Hematopoietic multipotent progenitor cell treated with erythropoietin and hydrocortisone succinate and interleukin-3 and kit ligand, for 17 days (in vitro differentiated cells): ENCODE measurements at regions not wholly inside any gene's neighbourhood (a gene's known extent, or its start where the extent isn't known, plus 50 kb on each side); places are given as distances from the start of the nearest gene placed in this dataset.
"Not testable (repeated sequence)": the region's sequence is repeated elsewhere in the genome, so short reads cannot be mapped to it uniquely, and the experiment has no call there.

Source experiments
- DNase-seq: peaks from one replicate; pipeline ENCODE4 v3.0.0-alpha.2; 2015; ENCODE audit warnings: low spot score

DNA sequence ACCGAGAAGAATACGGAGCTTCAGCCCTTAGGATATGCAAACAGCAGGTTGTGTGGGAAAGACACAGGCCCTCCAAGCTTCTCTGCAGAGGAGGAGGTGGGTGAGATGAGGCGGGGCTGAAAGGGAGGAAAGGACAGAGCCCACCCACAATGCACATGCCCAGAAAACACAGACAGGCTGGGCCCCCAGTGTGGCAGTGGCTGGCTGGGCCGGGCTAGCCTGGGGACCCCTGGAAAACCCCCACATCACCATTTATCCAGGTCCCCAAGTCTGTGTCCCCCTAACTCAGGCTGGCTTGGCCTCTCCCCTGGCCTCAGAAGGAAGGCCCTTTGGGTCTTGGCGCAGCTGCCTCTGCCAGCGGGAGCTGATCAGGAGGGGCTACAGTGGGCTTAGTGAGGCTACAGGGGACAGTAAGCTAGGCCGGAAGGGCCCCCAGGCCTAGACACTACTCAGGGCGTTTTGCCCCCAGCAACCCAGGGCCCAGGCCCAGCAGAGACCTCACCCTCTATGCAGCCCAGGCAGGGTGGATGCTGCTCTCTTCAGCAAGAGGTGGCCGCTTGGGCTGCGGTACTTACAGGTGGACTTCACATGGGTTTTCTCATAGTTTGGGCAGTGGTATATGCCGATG lies 119.5 kb downstream of the TUBA3C start:
- no peak for DNase-seq

DNA sequence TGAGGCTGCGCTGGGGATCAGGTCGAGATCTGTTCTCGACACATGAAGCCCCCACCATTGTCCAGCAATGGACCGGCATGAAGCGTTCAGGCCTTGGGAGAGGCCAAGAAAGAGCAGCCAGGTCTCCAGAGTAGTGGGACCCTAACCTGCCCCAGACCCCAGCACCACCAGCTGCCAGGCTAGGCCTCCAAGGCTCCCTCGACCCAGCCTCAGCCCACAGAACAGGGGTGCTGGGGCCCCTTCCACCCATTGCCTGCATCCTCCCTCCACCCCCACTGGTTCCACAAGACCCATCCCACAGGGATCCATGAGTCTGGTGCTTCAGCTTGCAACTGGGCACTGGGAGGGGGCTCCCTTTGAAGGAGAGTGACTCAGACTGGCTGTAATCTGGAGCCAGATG lies 120.3 kb downstream of the TUBA3C start:
- DNase-seq = no peak

DNA sequence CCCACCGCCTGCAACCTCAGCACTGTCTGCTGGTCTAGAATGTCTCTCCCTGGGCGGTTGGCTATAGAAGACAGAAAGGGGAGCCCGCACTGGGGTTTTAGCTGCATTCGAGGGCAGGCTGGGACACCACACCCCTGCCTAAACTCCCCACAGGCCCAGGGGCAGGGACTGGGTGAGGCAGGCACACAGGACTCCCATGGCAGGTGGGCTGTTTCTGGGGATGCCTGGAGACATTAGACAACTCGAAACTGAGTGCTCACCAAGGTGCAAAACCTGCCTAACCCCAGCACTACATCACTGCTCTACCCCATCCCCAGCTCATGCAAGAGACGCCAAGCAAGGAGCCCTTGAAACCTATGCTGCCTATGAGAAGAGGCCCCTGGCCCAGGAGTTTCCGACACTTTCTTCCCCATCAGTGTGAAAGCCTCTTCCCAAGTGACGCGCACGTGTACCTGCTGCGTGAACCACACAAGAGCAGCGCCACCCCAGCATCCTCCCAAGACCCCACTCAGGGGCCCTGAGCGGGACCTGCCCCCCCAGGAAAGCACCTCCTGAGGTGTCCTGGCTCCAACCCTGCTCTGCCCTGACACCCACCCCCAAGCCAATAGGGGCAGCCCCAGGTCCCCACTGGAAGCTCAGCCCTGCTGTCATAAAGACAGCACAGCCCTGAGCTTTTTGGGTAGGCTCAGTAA lies 121.2 kb downstream of the TUBA3C start:
- no peak for DNase-seq

DNA sequence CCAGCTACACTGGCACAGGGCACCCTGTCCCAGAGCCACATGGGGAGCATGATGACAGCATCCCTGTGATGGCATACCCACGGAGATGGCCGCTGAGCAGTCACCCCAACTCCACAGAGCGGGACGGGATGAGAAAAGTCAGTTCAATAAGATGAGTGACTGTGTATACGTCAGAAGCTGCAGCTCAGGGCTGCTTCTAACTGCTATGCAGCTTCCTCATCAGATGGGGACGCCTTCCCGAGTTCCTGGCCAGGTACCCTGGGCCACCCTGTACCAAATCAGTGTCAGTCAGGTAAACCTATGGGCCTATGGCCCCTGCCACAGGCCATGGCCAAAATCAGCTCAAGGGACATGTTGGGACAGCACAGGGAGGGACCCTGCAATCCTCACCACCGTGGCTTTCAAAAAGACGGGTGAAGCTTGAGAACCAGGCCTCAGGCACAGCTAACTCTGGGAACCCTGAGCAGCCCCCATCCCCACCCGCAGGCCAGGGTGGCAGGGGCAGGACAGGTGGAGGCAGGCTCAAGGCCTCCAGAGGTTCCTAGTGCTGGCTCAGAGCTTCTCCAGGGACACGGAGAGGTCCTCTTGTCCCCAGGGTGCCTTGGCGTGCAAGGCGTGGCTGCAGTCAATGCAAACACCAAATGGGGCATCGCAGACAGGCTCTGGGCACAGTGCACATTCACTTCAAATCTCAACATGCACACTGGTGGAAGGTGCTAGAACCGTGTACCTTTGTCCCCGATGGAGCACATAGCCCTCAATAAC lies 122.4 kb downstream of the TUBA3C start:
- no peak for DNase-seq

DNA sequence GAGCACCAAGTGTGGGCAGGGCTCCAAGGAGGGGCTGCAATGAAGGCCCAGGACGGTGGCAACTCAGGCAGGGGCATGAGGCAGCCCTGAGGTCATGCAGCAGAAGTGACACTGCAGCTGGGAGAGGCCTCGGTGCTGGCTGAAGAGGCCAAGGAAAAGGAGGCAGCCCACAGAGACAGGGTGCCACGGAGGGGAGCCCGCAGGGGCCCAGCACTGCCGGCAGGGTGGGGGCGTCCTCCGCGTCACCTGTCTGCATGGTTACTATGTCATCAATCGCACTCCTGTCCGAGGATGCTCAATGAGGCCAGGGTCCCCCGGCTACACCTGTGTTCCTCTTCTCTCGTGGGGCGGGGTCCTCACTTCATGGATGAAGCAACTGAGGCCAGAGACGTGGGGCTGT lies 123.1 kb downstream of the TUBA3C start:
- no peak for DNase-seq

DNA sequence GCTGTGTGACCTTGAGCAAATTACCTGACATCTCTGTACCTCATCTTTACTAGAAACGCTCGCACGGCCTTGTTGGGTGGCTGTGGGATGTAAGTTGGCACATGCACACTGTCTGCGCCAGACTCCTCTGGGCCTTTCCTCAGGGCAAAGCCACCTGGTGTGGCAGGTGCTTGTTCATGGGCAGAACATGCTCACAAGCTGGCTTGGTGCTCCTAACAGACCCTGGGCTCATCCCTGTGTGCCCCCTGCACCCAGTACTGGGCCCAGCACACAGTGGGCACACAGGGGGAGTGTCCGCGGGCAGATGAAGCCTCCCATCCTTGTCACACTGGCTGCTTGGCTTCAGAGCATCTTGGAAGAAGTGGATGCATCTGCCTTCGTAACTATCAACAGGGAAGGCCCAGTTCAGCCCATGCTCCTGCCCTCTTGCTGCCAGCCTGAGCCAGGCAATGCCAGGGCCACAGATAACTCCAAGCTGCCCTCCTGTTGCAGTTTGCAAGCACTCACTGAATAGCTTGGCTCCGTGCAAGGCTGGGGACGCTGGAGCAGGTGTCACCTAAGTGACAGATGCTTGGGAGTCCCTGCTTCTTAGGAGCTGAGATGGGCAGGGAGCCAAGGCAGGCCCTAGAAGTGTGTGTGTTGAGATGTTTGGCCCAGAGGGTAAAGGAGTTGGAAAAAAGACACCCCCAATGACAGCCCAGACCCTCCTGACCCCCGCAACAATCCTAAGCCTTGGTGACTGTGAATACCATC lies 123.9 kb downstream of the TUBA3C start:
- DNase-seq = no peak

DNA sequence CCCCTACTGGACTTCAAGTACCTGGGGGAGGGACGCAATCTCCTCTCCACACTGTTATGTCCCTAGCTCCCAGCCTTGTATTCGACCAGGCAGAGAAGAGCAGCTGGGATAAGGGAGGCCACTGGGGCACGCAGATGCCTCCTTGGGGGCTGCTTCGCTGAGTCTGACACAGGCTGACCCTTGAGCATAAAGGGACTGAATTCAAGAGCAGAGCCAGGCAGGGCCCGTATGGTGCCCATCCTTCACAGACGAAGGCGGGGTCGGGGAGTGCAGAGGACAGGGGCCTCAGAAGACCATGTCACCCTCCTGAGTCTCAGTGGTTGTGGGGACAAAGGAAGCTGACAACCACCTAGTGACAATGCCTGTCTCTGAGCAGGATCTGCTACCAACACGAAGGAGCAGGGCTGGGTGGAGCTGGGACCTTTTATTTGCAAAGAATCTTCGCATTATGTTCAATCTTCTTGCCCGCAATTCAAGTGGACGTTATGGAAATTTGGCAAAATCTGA lies 124.6 kb downstream of the TUBA3C start:
- no peak for DNase-seq

DNA sequence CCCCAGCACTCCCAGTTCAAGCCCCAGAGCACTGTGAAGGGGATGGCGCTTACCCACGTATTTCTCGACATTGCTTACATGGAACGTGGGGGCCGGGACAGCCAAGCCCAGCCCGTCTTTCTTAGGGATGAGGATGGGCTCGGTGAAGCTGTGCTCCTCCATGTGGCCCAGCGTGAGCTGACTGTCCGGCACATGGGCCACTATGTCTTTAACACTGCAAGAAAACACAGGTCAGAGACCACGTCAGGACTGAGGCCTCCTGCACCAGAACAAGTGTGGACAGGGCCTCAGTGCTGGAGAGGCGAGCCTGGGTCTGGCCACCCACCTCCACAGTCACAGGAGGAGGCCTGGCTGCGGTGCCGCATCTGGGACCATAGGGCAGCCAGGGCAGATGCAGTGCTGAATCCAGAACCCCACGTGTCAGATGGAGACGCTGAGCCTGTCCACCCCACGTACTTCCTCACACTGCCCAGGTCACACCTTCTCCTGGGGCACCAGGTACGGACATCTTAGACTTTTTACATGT lies 125.2 kb downstream of the TUBA3C start:
- DNase-seq = no peak

DNA sequence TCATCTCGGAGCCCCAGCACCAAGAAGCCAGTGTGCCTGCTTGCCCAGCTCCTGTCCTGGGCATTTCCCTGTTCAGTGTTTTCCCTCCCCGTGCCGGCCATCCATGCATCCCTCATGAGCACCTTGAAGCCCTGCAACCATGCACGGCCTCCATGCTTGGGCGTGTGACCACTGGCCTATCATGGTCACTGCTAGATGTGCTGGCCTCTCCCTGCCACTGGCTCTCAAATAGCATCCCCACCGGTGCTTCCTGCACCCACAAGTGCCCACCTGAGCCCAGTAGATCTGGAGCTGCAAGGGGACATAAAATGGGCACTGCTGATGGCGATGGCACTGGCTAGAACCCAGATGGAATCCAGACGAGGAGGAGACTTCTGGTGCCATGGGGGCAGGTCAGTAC lies 126.0 kb downstream of the TUBA3C start:
- DNase-seq = no peak

DNA sequence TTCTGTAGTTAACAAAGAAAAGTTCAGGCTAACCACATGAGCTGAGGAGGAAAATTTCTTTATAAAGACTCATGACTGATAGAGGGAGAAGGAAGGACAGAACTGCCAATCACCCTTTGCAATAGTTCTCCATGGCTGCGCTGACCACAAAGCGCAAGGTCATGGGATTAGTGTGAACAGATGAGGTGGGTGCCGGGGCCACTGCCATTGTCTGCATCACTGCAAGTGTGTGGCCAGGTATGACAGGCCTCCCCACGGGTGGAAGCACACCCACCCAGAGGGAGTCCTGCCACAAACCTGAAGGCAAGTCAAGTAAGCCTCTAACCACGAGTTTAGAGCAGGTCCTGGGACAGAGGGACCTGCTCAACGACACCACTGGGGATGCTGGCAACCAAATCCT lies 128.1 kb downstream of the TUBA3C start:
- DNase-seq = no peak

DNA sequence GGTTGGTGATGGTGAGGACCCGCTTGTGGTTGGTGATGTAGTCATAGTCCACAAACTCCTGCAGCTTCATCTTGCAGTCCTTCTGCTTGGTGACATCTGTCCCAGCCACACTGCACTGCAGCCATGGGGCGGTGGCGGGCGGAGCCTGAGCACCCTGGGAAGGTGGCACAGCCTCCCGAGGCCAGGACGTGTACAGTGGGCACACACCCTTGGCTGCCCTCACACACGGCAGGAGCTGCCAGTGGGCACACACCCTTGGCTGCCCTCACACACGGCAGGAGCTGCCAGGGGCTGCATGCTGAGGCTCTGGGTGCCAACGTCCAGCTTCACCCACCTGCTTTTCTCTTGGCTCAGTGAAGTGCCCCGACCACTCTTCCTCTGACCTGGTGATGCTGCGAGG lies 128.7 kb downstream of the TUBA3C start:
- no peak for DNase-seq

DNA sequence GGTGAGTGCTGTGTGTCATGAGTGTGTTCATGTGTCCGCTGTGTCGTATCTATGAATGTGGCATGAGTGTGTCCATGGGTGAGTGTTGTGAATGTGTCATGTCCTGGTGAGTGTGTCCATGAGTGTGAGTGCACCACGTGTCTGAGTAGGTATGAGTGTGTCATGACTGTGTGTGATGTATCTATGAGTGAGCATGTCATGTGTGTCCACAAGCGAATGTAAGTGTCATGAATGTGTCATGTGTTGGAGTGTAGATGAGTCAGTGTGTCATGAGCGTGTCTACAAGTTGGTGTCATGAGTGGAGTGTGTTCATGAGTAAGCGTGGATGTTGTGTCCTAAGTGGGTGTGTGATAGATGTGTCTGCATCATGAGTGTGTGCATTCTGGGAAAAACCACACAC lies 129.4 kb downstream of the TUBA3C start:
- DNase-seq = no peak

DNA sequence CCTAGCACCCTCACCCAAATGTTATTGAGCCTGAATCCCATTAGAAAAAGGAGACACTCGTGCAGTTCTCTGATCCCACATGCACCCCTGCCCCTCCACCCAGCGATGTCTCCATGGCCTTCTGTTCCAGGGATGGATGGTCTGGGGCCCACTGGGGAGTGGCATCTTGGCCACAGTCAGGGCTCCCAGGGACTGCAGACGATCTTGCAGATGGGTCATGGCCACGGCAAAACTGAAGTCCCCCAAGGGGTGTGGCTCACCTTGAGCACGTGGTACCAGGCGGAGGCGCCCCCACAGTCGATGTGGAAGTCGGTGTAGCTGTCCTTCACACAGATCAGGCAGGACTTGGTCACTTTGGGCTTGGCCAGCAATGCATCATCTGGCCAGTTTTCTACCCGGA lies 130.7 kb downstream of the TUBA3C start:
- DNase-seq = no peak

DNA sequence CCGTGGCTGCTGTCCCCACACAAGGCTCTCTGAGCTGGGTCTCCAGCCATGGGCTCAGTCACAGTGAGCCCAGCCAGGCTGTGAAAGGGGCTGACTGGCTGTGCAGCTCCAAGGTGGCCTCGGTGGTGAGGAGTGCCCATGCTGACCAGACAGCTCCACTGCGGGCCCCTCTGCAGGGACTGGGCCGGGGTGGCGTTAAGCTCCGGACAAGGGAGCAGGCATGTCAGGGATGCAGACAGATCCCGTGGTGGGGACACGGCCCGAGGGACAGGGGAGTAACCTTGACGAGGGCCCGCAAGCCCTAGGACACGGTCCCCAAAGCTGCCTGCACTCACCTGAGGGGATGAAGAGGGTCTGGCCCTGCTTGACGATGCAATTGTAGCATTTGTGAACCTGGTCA lies 132.0 kb downstream of the TUBA3C start:
- not testable (repeated sequence) for DNase-seq

DNA sequence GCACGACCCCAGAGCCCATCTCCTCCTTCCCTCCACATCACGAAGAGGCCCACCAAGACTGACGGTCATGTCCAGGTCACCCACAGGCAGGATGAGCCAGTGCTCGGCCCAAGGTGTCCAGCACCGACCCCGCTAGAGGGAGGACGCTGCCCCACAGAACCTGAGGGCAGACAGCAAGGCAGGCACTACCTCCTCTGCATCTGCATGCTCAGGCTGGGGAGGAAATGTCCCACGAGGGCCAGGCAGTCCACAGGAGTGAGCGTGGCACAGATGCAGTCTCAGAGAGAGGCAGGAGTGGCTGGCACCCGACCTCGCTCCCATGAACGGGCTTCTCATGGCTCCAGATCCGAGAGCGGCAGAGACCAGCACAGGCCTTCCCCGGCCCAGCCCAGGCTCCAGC lies 133.2 kb downstream of the TUBA3C start:
- no peak for DNase-seq

DNA sequence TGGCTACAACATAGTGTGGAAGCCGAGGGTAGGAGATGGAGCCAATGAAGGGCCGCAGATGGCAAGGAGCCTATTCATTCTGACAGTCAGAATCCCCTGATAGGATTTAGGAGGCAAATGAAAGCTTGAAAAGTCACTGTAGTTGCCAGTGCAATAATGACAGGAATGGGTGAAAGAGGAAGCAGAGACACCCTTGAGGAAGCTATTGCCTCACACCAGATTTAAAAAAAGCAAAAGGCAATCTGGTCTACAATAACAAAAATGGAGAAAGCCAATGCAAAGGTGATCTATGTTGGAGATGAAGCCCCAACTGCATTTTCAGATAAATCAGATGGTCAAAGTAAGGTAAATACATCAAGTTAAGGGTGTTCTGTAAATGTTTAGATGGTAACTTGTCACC lies 158.5 kb downstream of the TUBA3C start:
- no peak for DNase-seq

DNA sequence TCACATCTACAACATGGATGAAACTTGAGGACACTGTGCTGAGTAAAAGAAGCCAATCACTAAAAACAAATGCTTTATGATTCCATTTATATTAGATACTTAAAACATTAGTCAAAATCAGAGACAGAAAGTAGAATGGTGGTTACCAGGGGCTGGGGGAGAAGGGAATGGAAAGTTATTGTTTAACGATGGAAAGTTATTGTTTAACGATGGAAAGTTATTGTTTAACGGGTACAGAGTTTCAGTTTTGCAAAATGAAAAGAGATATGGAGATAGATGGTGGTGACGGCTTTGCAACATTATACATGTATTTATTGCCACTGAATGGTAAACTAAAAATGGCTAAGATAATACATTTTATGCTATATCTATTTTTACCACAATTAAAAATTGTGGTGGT lies 160.6 kb downstream of the TUBA3C start:
- no peak for DNase-seq

DNA sequence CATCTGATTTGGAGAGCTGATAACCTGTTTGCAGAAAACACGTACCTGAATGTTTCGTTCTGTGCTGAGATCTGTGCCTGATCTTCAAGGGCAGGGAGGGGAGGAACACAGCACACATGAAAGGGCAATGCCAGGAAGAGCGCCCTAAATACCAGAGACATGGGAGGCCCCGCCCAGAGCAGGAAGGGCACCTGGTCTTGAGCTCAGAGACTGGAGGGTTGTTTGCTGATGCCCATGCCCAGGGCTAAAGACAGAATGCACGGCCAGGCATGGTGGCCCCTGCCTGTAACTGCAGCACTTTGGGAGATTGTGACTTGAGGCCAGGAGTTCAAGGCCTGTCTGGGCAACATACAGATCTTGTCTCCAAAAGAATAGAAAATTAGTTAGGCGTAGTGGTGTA lies 183.2 kb downstream of the TUBA3C start:
- no peak for DNase-seq

DNA sequence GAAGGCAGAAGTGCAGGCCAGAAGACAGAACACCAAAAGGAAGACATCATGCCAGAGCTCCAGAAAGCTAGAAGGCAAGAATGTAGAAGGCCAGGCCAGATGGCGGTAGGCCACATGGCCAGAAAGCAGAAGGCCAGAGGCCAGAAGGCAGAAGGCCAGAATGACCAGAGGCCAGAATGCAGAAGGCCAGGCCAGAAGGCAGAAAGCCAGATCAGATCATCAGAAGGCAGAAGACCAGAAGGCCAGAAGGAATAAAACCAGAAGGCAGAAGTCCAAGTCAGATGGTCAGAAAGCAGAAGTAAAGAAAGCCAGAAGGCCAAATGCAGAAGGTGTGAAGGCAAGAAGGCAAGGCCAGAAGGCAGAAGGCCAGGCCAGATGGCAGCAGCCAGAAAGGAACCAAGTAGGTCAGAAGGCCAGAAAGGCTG lies 185.0 kb downstream of the TUBA3C start:
- DNase-seq = no peak

DNA sequence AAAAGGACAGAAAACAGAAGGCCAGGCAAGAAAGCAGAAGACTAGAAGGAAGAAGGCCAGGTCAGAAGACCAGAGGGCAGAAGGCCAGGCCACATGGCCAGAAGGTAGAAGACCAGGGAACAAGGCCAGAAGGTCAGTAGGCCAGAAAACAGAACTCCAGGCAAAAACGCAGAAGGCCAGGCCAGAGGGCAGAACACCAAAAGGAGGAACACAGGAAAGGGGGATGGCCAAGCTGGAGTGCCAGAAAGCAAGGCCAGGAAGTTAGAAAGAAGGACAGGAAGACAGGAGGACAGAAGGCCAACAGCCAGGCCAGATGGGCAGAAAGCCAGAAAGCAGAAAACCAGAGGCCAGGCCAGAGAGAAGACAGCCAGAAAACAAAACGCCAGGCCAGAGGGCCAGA lies 185.4 kb downstream of the TUBA3C start:
- DNase-seq = no peak

DNA sequence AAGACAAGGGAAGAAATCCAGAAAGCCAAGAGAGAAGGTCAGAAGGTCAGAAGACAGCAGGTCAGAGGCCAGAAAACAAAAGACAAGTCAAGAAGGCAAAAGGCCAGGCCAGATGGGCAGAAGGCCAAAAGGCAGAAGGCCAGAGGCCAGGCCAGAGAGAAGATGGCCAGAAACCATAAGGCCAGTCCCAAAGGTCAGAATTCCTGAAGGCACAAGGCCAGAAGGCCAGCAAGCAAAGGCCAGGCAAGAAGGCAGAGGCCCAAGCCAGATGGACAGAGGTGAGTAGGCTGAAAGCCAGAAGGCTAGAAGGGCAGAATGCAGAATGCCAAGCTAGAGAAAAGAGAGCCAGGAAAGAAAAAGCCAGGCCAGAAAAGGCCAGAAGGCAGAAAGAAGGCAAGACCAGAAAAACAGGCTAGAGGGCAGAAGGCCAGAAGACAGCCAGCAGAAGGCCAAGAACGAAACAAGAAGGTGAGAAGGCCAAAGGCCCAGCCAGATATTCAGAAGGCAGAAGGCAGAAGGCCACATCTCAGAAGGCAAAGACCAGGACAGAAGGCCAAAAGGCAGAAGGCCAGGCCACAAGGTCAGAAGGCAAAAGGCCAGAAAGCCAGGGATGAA lies 186.3 kb downstream of the TUBA3C start:
- DNase-seq = no peak
